Prostate gland (tissue), 2 donors: ENCODE measurements at regions not wholly inside any gene's neighbourhood (a gene's known extent, or its start where the extent isn't known, plus 50 kb on each side); places are given as distances from the start of the nearest gene placed in this dataset.

Experiments used
- POLR2A ChIP-seq: fragments of 450-650 bp; IDR thresholded peaks from one replicate; pipeline ENCODE4 v1.6.1; 2016; ENCODE audit warnings: antibody characterized with exemption, mild to moderate bottlenecking
- TF ChIP-seq, protein P1 (sequence below), 4 experiments: fragments of 200-600 bp in 2 of 4; fragments of 450-650 bp in 2 of 4; sonication (generic) in 2 of 4; IDR thresholded peaks; 1 replicate in 3 of 4; 2 replicates in 1 of 4; pipeline ENCODE4 v1.5.1; 2016 to 2019; ENCODE audit warnings: antibody characterized with exemption in 4 of 4, mild to moderate bottlenecking in 2 of 4, moderate library complexity in 2 of 4

DNA sequence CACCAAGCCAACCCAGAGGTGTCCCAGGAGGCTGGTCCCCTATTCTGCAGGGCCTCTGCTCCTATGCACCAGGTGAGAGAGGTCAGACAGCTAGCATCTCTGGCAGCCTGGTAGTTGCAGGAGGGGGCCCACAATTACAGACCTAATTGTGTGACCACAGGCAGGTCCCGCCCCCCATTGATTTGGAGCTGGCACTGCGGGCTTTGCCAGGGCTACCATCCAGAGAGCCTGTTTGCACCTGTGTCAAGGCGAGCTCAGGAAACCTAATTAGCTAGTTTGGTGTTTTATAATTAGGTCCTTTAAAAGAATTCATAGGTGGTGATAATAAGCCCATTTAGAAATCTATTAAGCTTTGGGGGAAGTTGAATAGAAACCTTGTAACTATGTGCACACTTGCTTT lies 90.2 kb downstream of the MRM1 start:
- no peak for TF ChIP-seq POLR2A
- TF ChIP-seq, protein P1, sequence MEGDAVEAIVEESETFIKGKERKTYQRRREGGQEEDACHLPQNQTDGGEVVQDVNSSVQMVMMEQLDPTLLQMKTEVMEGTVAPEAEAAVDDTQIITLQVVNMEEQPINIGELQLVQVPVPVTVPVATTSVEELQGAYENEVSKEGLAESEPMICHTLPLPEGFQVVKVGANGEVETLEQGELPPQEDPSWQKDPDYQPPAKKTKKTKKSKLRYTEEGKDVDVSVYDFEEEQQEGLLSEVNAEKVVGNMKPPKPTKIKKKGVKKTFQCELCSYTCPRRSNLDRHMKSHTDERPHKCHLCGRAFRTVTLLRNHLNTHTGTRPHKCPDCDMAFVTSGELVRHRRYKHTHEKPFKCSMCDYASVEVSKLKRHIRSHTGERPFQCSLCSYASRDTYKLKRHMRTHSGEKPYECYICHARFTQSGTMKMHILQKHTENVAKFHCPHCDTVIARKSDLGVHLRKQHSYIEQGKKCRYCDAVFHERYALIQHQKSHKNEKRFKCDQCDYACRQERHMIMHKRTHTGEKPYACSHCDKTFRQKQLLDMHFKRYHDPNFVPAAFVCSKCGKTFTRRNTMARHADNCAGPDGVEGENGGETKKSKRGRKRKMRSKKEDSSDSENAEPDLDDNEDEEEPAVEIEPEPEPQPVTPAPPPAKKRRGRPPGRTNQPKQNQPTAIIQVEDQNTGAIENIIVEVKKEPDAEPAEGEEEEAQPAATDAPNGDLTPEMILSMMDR (IDR thresholded peaks at IDR 0.05) = no peak
